Sigmoid colon (tissue), 6 donors: ENCODE measurements at regions not wholly inside any gene's neighbourhood (a gene's known extent, or its start where the extent isn't known, plus 50 kb on each side); places are given as distances from the start of the nearest gene placed in this dataset.

ENCODE experiments used
- DNase-seq: peaks from one replicate; pipeline ENCODE4 v3.0.0-alpha.2; 2019
- H3K27ac ChIP-seq, 4 donors: fragments of 200-600 bp; sonication (generic); one replicate each; pipeline ENCODE4 v1.5.1; 2016 to 2019; ENCODE audit warnings: mild to moderate bottlenecking in 1 of 4
- H3K27me3 ChIP-seq, 3 donors: fragments of 200-600 bp; sonication (generic); one replicate each; pipeline ENCODE4 v1.5.1; 2019; ENCODE audit warnings: mild to moderate bottlenecking in 1 of 3
- H3K36me3 ChIP-seq, 4 donors: fragments of 200-600 bp; sonication (generic); one replicate each; pipeline ENCODE4 v1.5.1; 2016 to 2019
- H3K4me1 ChIP-seq, 4 donors: fragments of 200-600 bp; sonication (generic); one replicate each; pipeline ENCODE4 v1.5.1; 2017 to 2019
- H3K4me3 ChIP-seq, 4 donors: fragments of 200-600 bp; sonication (generic); one replicate each; pipeline ENCODE4 v1.5.1; 2017 to 2019; ENCODE audit warnings: mild to moderate bottlenecking in 2 of 4, moderate library complexity in 1 of 4
- H3K9me3 ChIP-seq, 4 donors: fragments of 200-600 bp in 3 of 4; sonication (generic) in 3 of 4; one replicate each; pipeline versions ENCODE4 v1.5.1 to v1.6.1; 2013 to 2019
- EP300 ChIP-seq, 4 donors: sonication (generic); formaldehyde crosslinking; IDR thresholded peaks; one replicate each; pipeline ENCODE4 v1.6.1; 2017; ENCODE audit warnings: antibody characterized with exemption in 4 of 4
- POLR2A ChIP-seq, 2 donors: fragments of 450-650 bp; IDR thresholded peaks; one replicate each; pipeline ENCODE4 v1.6.1; 2016; ENCODE audit warnings: antibody characterized with exemption in 2 of 2, mild to moderate bottlenecking in 2 of 2, moderate library complexity in 2 of 2
- POLR2AphosphoS5 ChIP-seq, 4 donors: sonication (generic); formaldehyde crosslinking; IDR thresholded peaks; one replicate each; pipeline ENCODE4 v1.6.1; 2017; ENCODE audit warnings: antibody characterized with exemption in 4 of 4
- WGBS, 2 donors: extraction: QIAGEN DNeasy Blood & Tissue Kit; methylation state at CpG; one replicate each; pipeline ENCODE4 v1.1.7; 2013; 5-methylcytosine and 5-hydroxymethylcytosine counted together
- intact Hi-C: fragments of 100-400 bp; cut with DNase I; formaldehyde crosslinking; loops from one replicate; pipeline ENCODE4 v1.15.1; 2023
- TF ChIP-seq, protein P1 (sequence below), 4 experiments: fragments of 450-650 bp in 3 of 4; fragments of 200-600 bp in 1 of 4; IDR thresholded peaks; one replicate each; pipeline ENCODE4 v1.5.1; 2016 to 2019; ENCODE audit warnings: antibody characterized with exemption in 4 of 4, mild to moderate bottlenecking in 3 of 4, moderate library complexity in 2 of 4
- donor health status: healthy with polysubstance abuse.
- donor health status: healthy.

- H3K27me3 ChIP-seq: no peaks in the 10 kb centered on the region
- no peak overlapping the region for H3K27ac ChIP-seq
- no peak overlapping the region for H3K4me3 ChIP-seq
- DNase-seq: no peak
- H3K36me3 ChIP-seq: no peaks in the 10 kb centered on the region
- intact Hi-C loops: no loop called here
- TF ChIP-seq EP300 (IDR thresholded peaks at IDR 0.05) (no peak), POLR2AphosphoS5 (IDR thresholded peaks at IDR 0.05) (no peak), POLR2A (IDR thresholded peaks at IDR 0.05) (no peak)
- TF ChIP-seq, protein P1, sequence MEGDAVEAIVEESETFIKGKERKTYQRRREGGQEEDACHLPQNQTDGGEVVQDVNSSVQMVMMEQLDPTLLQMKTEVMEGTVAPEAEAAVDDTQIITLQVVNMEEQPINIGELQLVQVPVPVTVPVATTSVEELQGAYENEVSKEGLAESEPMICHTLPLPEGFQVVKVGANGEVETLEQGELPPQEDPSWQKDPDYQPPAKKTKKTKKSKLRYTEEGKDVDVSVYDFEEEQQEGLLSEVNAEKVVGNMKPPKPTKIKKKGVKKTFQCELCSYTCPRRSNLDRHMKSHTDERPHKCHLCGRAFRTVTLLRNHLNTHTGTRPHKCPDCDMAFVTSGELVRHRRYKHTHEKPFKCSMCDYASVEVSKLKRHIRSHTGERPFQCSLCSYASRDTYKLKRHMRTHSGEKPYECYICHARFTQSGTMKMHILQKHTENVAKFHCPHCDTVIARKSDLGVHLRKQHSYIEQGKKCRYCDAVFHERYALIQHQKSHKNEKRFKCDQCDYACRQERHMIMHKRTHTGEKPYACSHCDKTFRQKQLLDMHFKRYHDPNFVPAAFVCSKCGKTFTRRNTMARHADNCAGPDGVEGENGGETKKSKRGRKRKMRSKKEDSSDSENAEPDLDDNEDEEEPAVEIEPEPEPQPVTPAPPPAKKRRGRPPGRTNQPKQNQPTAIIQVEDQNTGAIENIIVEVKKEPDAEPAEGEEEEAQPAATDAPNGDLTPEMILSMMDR (IDR thresholded peaks at IDR 0.05): no peak
- 62 to 89% methylated on average over 2 of the region's 2 CpGs for WGBS, 2 donors
- H3K9me3 ChIP-seq: no peaks in the 10 kb centered on the region
- no peaks in the 10 kb centered on the region for H3K4me1 ChIP-seq
Measured at GRCh38 chr2:84373391-84373790, 85.7 kb downstream of the SUCLG1 start.

GRCh38 chr2:84362541-84362940, 96.5 kb downstream of the SUCLG1 start:
- H3K27ac ChIP-seq: no peak overlapping the region

DNA sequence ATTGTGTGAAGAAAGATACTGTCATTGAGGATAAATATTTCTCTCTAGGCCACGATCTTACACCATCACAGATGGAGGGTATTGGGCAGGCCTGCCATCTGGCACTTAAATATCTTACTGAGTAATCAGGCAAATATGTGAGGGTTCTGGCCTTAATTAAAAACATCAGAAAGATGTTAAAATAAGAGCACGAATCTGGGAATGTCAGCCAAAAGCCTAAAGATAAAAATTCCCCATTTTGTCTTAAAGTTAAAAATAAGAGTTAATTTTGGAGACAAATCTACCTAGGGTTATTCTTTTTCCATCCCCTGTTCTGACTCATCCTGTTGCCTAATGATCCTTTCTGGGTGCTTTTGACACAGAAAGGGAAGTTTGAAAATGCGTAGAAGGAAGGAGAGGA, 121.0 kb downstream of the SUCLG1 start:
- Histone ChIP-seq H3K4me3 (no peak overlapping the region), H3K27ac (no peak overlapping the region), H3K27me3 (no peaks in the 10 kb centered on the region), H3K36me3 (no peaks in the 10 kb centered on the region), H3K4me1 (no peaks in the 10 kb centered on the region), H3K9me3 (peaks cover 0 to 3% (median 0%) of the 10 kb centered on the region in 4 donors)
- TF ChIP-seq, protein P1 (IDR thresholded peaks at IDR 0.05): no peak
- TF ChIP-seq POLR2AphosphoS5 (IDR thresholded peaks at IDR 0.05) (no peak), POLR2A (IDR thresholded peaks at IDR 0.05) (no peak), EP300 (IDR thresholded peaks at IDR 0.05) (no peak)
- intact Hi-C loops: no loop called here
- DNase-seq: no peak
- WGBS, 2 donors: 76 to 83% methylated on average over 3 of the region's 3 CpGs

More at GRCh38 chr2:84362541-84362940, 96.5 kb downstream of the SUCLG1 start:
- no peaks in the 10 kb centered on the region for H3K4me1 ChIP-seq
- H3K36me3 ChIP-seq: no peaks in the 10 kb centered on the region
- no peak for TF ChIP-seq EP300 (IDR thresholded peaks at IDR 0.05)
- TF ChIP-seq, protein P1 (IDR thresholded peaks at IDR 0.05): no peak
- TF ChIP-seq POLR2AphosphoS5 (IDR thresholded peaks at IDR 0.05): no peak
- no peak for TF ChIP-seq POLR2A (IDR thresholded peaks at IDR 0.05)
- no peak overlapping the region for H3K4me3 ChIP-seq
- no peaks in the 10 kb centered on the region for H3K27me3 ChIP-seq
- 71 to 73% methylated on average over 1 of the region's 1 CpG for WGBS, 2 donors
- intact Hi-C loops: no loop called here
- DNase-seq: no peak
- H3K9me3 ChIP-seq: peaks cover 0 to 10% (median 5%) of the 10 kb centered on the region in 4 donors

GRCh38 chr2:84327645-84328249, 131.3 kb downstream of the SUCLG1 start:
- Histone ChIP-seq H3K27ac (no peak overlapping the region), H3K4me1 (no peaks in the 10 kb centered on the region), H3K4me3 (no peak overlapping the region), H3K36me3 (no peaks in the 10 kb centered on the region), H3K27me3 (no peaks in the 10 kb centered on the region), H3K9me3 (no peaks in the 10 kb centered on the region)
- intact Hi-C loops: no loop called here
- no peak for DNase-seq
- WGBS, 2 donors: 78 to 81% methylated on average over 1 of the region's 1 CpG
- TF ChIP-seq EP300 (IDR thresholded peaks at IDR 0.05): no peak
- no peak for TF ChIP-seq POLR2A (IDR thresholded peaks at IDR 0.05)
- no peak for TF ChIP-seq POLR2AphosphoS5 (IDR thresholded peaks at IDR 0.05)
- TF ChIP-seq, protein P1 (IDR thresholded peaks at IDR 0.05): no peak
